ENCODE measurements at regions not wholly inside any gene's neighbourhood (a gene's known extent, or its start where the extent isn't known, plus 50 kb on each side); places are given as distances from the start of the nearest gene placed in this dataset.

DNA sequence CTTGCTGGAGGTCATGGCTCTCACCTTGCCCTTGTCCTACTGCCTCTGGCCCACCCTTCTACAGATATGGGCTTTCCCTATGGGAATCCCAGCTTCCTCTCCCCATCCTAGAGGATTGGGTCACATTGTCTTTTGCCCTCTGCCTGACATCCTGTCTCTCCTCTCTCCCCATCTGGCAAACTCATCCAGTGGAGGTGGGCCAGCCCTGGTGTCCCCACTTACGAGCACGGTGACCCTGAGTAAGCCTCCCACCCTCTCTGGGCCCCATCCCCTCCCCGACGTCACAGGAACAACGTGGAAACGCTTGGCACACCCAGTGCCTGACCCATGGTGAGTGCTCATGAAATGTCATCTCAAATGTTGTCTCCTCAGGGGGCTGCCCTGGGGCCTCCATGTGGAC lies 56.1 kb upstream of the ID3 start:
- Histone ChIP-seq H3K23ac (ENCODE audit: low read depth, low read length) (no peak overlapping the region), H2BK15ac (ENCODE audit: low read depth, low read length) (no peak overlapping the region), H2AK9ac (replicated peaks; ENCODE audit: low read depth, low read length, poor library complexity) (no peak overlapping the region), H2BK120ac (ENCODE audit: low read depth, low read length) (no peak overlapping the region), H3K4me2 (ENCODE audit: low read depth, low read length) (no peak overlapping the region), H3K79me1 (ENCODE audit: low read depth in 1 of 2, low read length in 2 of 2) (no peaks in the 10 kb centered on the region), H3K36me3 (ENCODE audit: control insufficient read depth, insufficient read depth, low read length) (no peaks in the 10 kb centered on the region), H2AFZ (replicated peaks; ENCODE audit: low read length, poor library complexity) (no peak overlapping the region), H3K9me3 (ENCODE audit: control insufficient read depth, insufficient read depth, low read length) (no peaks in the 10 kb centered on the region), H3K4ac (ENCODE audit: low read depth, low read length) (no peak overlapping the region), H3K14ac (replicated peaks; ENCODE audit: low read depth, low read length) (no peak overlapping the region), H2BK5ac (ENCODE audit: low read depth, low read length, poor library complexity, severe bottlenecking) (no peak overlapping the region), H2BK20ac (ENCODE audit: low read depth, low read length) (no peak overlapping the region), H3K27ac (ENCODE audit: insufficient read depth, low read length) (no peak overlapping the region), H3K27me3 (ENCODE audit: control insufficient read depth, insufficient read depth, low read length) (peaks cover 30% of the 10 kb centered on the region), H3K9me1 (ENCODE audit: insufficient read depth, low read length) (peaks cover 4% of the 10 kb centered on the region; the same call in 1 of the 2 replicates), H4K20me1 (ENCODE audit: insufficient read depth, low read length) (no peaks in the 10 kb centered on the region; the same call in none of the 2 replicates), H3K4me1 (ENCODE audit: control insufficient read depth, insufficient read depth, low read length) (no peaks in the 10 kb centered on the region), H3K56ac (ENCODE audit: extremely low read depth, insufficient read depth, low read length) (no peak overlapping the region), H4K5ac (ENCODE audit: low read depth, low read length) (no peak overlapping the region), H4K91ac (ENCODE audit: insufficient read depth, low read depth, low read length) (no peak overlapping the region), H3K4me3 (ENCODE audit: insufficient read depth, low read depth, low read length) (no peak overlapping the region), H3K9ac (ENCODE audit: low read depth, low read length) (no peak overlapping the region), H3K18ac (ENCODE audit: low read depth, low read length) (no peak overlapping the region), H4K8ac (ENCODE audit: low read depth in 2 of 2, low read length in 2 of 2) (no peak overlapping the region), H2AK5ac (ENCODE audit: low read depth, low read length) (no peak overlapping the region)
- intact Hi-C loops (cut with micrococcal nuclease) (no loop called here), dilution Hi-C loops (cut with HindIII; ENCODE audit: low sequenced_read_pairs, unreplicated experiment) (no loop called here), in situ Hi-C loops (cut with MboI; ENCODE audit: low sequenced_read_pairs) (no loop called here)
- ChIA-PET POLR2A (ENCODE audit: unreplicated experiment) (no interaction called here), CTCF (no interaction called here)
- DNase-seq (no peak), ATAC-seq (ENCODE audit: low read depth) (no peak)
- TF ChIP-seq CHD1 (IDR thresholded peaks at IDR 0.05; ENCODE audit: low read depth, low read length) (no peak), MXI1 (IDR thresholded peaks at IDR 0.05; ENCODE audit: borderline replicate concordance, low read depth, low read length) (no peak), MAFK (IDR thresholded peaks at IDR 0.05; ENCODE audit: low read depth, low read length) (no peak), NFE2L2 (IDR thresholded peaks at IDR 0.05; ENCODE audit: low read depth, low read length) (no peak), RFX5 (IDR thresholded peaks at IDR 0.05; ENCODE audit: low read depth, low read length) (no peak), FOS (IDR thresholded peaks at IDR 0.05; ENCODE audit: low read depth, low read length) (no peak), POLR2A (IDR thresholded peaks at IDR 0.05; ENCODE audit: low read depth, low read length) (no peak), RAD21 (IDR thresholded peaks at IDR 0.05; ENCODE audit: low read length) (no peak), SMC3 (IDR thresholded peaks at IDR 0.05; ENCODE audit: low read depth, low read length) (no peak), BHLHE40 (IDR thresholded peaks at IDR 0.05; ENCODE audit: low read depth, low read length) (no peak), MAZ (IDR thresholded peaks at IDR 0.05; ENCODE audit: borderline replicate concordance, low read depth, low read length) (no peak), RCOR1 (IDR thresholded peaks at IDR 0.05; ENCODE audit: insufficient replicate concordance, low read length) (no peak), CEBPB (IDR thresholded peaks at IDR 0.05; ENCODE audit: low read depth, low read length) (no peak)
- TF ChIP-seq, protein P1, sequence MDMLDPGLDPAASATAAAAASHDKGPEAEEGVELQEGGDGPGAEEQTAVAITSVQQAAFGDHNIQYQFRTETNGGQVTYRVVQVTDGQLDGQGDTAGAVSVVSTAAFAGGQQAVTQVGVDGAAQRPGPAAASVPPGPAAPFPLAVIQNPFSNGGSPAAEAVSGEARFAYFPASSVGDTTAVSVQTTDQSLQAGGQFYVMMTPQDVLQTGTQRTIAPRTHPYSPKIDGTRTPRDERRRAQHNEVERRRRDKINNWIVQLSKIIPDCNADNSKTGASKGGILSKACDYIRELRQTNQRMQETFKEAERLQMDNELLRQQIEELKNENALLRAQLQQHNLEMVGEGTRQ (IDR thresholded peaks at IDR 0.05; ENCODE audit: low read depth, low read length) = no peak
- TF ChIP-seq, protein P2, sequence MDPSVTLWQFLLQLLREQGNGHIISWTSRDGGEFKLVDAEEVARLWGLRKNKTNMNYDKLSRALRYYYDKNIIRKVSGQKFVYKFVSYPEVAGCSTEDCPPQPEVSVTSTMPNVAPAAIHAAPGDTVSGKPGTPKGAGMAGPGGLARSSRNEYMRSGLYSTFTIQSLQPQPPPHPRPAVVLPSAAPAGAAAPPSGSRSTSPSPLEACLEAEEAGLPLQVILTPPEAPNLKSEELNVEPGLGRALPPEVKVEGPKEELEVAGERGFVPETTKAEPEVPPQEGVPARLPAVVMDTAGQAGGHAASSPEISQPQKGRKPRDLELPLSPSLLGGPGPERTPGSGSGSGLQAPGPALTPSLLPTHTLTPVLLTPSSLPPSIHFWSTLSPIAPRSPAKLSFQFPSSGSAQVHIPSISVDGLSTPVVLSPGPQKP (IDR thresholded peaks at IDR 0.05; ENCODE audit: borderline replicate concordance, low read depth, low read length) = no peak
- TF ChIP-seq, protein P3, sequence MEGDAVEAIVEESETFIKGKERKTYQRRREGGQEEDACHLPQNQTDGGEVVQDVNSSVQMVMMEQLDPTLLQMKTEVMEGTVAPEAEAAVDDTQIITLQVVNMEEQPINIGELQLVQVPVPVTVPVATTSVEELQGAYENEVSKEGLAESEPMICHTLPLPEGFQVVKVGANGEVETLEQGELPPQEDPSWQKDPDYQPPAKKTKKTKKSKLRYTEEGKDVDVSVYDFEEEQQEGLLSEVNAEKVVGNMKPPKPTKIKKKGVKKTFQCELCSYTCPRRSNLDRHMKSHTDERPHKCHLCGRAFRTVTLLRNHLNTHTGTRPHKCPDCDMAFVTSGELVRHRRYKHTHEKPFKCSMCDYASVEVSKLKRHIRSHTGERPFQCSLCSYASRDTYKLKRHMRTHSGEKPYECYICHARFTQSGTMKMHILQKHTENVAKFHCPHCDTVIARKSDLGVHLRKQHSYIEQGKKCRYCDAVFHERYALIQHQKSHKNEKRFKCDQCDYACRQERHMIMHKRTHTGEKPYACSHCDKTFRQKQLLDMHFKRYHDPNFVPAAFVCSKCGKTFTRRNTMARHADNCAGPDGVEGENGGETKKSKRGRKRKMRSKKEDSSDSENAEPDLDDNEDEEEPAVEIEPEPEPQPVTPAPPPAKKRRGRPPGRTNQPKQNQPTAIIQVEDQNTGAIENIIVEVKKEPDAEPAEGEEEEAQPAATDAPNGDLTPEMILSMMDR (conservative IDR thresholded peaks at IDR 0.05; ENCODE audit: low read depth, low read length) = no peak
- BruUV-seq (replicated peaks) = no TSS peak
- 44% methylated on average over 6 of the region's 6 CpGs; no CpG with 5 or more reads in 1 of the 2 experiments for WGBS, 2 experiments (ENCODE audit: extremely low coverage in 2 of 2, insufficient read length in 1 of 2)
